ENCODE measurements at regions not wholly inside any gene's neighbourhood (a gene's known extent, or its start where the extent isn't known, plus 50 kb on each side); places are given as distances from the start of the nearest gene placed in this dataset.

DNA sequence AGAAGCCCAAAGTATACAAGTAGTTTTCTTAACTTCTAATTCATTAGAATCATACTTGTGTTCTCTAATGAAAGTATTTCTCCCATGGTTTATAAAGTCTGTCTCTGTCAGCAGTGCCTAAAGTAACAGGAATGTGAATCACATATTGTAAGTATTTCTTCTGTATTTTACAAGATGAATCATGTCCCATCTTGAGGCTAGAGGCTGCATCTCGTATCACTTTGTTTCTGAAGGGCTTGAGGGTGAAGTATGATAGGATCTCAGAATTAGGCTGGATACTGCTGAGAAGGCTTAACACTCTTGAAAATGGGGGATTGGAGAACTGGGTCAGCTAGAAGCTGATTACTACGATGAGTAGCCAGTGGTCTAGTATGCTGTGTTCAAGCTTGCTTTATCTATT lies 242.2 kb upstream of the ACTBL2 start:
- WGBS, 2 donors (ENCODE audit: low coverage in 1 of 2) = 67 to 83% methylated on average over 1 of the region's 2 CpGs
- TF ChIP-seq, protein P1, sequence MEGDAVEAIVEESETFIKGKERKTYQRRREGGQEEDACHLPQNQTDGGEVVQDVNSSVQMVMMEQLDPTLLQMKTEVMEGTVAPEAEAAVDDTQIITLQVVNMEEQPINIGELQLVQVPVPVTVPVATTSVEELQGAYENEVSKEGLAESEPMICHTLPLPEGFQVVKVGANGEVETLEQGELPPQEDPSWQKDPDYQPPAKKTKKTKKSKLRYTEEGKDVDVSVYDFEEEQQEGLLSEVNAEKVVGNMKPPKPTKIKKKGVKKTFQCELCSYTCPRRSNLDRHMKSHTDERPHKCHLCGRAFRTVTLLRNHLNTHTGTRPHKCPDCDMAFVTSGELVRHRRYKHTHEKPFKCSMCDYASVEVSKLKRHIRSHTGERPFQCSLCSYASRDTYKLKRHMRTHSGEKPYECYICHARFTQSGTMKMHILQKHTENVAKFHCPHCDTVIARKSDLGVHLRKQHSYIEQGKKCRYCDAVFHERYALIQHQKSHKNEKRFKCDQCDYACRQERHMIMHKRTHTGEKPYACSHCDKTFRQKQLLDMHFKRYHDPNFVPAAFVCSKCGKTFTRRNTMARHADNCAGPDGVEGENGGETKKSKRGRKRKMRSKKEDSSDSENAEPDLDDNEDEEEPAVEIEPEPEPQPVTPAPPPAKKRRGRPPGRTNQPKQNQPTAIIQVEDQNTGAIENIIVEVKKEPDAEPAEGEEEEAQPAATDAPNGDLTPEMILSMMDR (IDR thresholded peaks at IDR 0.05) = no peak
- TF ChIP-seq POLR2A (IDR thresholded peaks at IDR 0.05) = no peak
- TF ChIP-seq POLR2AphosphoS5 (IDR thresholded peaks at IDR 0.05) = no peak
- TF ChIP-seq EP300 (IDR thresholded peaks at IDR 0.05) = no peak
- no peaks in the 10 kb centered on the region for H3K4me1 ChIP-seq
- H3K27ac ChIP-seq = no peak overlapping the region
- H3K9me3 ChIP-seq = peaks cover 0 to 6% (median 0%) of the 10 kb centered on the region in 3 donors
- no peak overlapping the region for H3K4me3 ChIP-seq
- no peaks in the 10 kb centered on the region for H3K27me3 ChIP-seq
- no peaks in the 10 kb centered on the region for H3K36me3 ChIP-seq
- no peak for ATAC-seq

DNA sequence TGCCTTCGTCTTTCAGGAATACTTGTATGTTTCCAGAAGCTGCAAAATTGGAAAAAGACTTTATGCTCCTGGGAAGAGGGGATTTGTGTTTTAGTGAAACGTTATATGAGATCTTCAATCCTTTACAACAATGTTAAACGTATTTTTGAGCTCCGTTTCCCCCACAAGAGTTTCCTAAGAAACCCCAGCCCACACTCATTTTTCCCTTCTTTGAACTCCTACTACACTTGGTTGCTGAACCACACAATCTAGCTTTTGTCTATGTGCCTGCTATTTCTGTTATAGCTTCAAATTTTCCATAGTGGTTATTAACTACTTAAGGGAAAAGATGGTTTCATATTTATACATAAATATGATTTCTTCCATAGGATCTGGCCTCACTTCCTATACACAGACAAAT lies 238.6 kb upstream of the ACTBL2 start:
- 70 to 89% methylated on average over 4 of the region's 4 CpGs for WGBS, 2 donors (ENCODE audit: low coverage in 1 of 2)
- Histone ChIP-seq H3K36me3 (no peaks in the 10 kb centered on the region), H3K4me3 (no peak overlapping the region)

DNA sequence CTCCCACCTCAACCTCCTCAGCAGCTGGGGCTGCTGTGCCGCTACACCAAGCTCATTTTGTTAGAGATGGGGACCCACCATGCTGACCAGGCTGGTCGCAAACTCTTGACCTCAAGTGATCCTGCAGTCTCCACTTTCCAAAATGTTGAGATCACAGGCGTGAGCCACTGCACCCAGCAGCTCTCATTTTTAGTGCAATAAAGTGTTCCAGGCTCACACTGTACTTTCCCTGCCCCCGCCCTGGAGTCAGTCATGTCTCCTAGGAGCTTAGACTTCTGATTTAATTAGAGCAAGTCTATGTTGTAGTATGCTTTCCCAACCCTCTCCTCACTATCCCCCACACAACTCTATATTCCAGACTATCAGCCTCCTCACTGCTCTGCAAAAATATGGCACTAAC lies 238.0 kb upstream of the ACTBL2 start:
- Histone ChIP-seq H3K4me1 (no peaks in the 10 kb centered on the region), H3K4me3 (no peak overlapping the region), H3K9me3 (no peaks in the 10 kb centered on the region), H3K27ac (no peak overlapping the region), H3K36me3 (no peaks in the 10 kb centered on the region), H3K27me3 (no peaks in the 10 kb centered on the region)
- WGBS, 2 donors (ENCODE audit: low coverage in 1 of 2) = 94 to 100% methylated on average over 3 to 4 of the region's 4 CpGs
- TF ChIP-seq, protein P1 (IDR thresholded peaks at IDR 0.05) = no peak
- TF ChIP-seq POLR2A (IDR thresholded peaks at IDR 0.05) = no peak
- no peak for TF ChIP-seq EP300 (IDR thresholded peaks at IDR 0.05)
- ATAC-seq = no peak

More for the DNA sequence above, 238.6 kb upstream of the ACTBL2 start:
- TF ChIP-seq POLR2AphosphoS5 (IDR thresholded peaks at IDR 0.05) = no peak
- TF ChIP-seq, protein P1 (IDR thresholded peaks at IDR 0.05) = no peak
- TF ChIP-seq EP300 (IDR thresholded peaks at IDR 0.05) = no peak
- TF ChIP-seq POLR2A (IDR thresholded peaks at IDR 0.05) = no peak
- no peak for ATAC-seq
- no peaks in the 10 kb centered on the region for H3K9me3 ChIP-seq
- no peaks in the 10 kb centered on the region for H3K4me1 ChIP-seq
- no peaks in the 10 kb centered on the region for H3K27me3 ChIP-seq
- H3K27ac ChIP-seq = no peak overlapping the region

DNA sequence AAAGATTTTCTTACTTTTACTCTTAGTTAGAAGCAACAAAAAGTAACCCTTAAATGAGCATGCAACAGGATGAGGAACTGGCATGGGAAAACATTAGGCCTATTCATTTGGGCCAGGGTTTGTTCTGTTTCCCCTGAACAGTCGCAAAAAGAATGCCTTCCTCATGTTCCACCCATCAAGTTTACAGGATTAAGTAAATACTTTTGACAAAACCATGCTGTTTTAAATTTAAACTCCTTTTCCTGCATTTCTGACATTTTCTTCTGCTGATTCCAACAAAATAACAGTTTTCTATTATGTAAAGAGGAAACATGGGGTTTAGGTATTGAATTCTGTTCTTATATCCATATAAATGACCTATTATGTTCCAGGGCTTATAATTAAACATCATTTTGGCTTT lies 236.6 kb upstream of the ACTBL2 start:
- no peak overlapping the region for H3K27ac ChIP-seq
- H3K4me1 ChIP-seq = no peaks in the 10 kb centered on the region
- TF ChIP-seq, protein P1 (IDR thresholded peaks at IDR 0.05) = no peak
- TF ChIP-seq POLR2A (IDR thresholded peaks at IDR 0.05) (no peak), POLR2AphosphoS5 (IDR thresholded peaks at IDR 0.05) (no peak), EP300 (IDR thresholded peaks at IDR 0.05) (no peak)
- ATAC-seq = no peak
- WGBS, 2 donors (ENCODE audit: low coverage in 1 of 2) = 44 to 46% methylated on average over 1 of the region's 1 CpG
- no peaks in the 10 kb centered on the region for H3K27me3 ChIP-seq
- no peak overlapping the region for H3K4me3 ChIP-seq
- no peaks in the 10 kb centered on the region for H3K36me3 ChIP-seq
- no peaks in the 10 kb centered on the region for H3K9me3 ChIP-seq

DNA sequence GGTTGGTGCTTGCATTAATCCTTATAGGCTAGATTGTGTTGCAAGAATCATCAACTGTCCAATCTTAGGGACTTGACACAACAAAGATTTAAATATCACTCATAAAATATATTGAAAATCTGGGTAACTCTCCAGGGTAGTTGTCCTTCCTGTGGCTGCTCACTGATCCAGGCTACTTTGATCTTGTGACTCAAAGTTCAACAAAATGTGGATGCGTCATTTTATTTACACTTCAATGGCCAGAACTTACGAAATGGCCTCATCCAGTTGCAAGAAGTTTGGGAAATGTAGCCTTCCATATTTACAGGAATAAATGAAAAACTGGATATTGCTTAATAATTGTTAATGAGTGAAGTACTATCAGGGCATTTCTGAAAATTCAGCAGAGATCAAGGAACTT lies 235.5 kb upstream of the ACTBL2 start:
- Histone ChIP-seq H3K27ac (no peak overlapping the region), H3K4me3 (no peak overlapping the region), H3K36me3 (no peaks in the 10 kb centered on the region), H3K9me3 (no peaks in the 10 kb centered on the region), H3K4me1 (no peaks in the 10 kb centered on the region), H3K27me3 (no peaks in the 10 kb centered on the region)
- 29 to 40% methylated on average over 2 of the region's 2 CpGs for WGBS, 2 donors (ENCODE audit: low coverage in 1 of 2)
- no peak for ATAC-seq
- TF ChIP-seq, protein P1 (IDR thresholded peaks at IDR 0.05) = no peak
- TF ChIP-seq POLR2AphosphoS5 (IDR thresholded peaks at IDR 0.05) (no peak), EP300 (IDR thresholded peaks at IDR 0.05) (no peak), POLR2A (IDR thresholded peaks at IDR 0.05) (no peak)
